A673 (cell line): ENCODE measurements at regions not wholly inside any gene's neighbourhood (a gene's known extent, or its start where the extent isn't known, plus 50 kb on each side); places are given as distances from the start of the nearest gene placed in this dataset.

ENCODE experiments used
- BruUV-seq: library from RNA; stranded (reverse); fragments of 400-500 nt; replicated peaks from 2 replicates; lab custom pipeline; 2021; lab: Mats Ljungman, UMichigan
- CTCF ChIA-PET: fragments of 300-600 bp; sonication (Branson Sonifier 250); formaldehyde crosslinking; loops from one replicate; lab custom pipeline; 2022; ENCODE audit warnings: antibody characterized with exemption; lab: Charles Lee
- POLR2A ChIA-PET: fragments of 300-600 bp; sonication (Branson Sonifier 250); formaldehyde crosslinking; loops from one replicate; lab custom pipeline; 2022; ENCODE audit warnings: antibody characterized with exemption; ENCODE audit not compliant: low non-redundant PET; lab: Charles Lee
- DNase-seq: peaks from one replicate; pipeline ENCODE4 v3.0.0-alpha.2; 2015; ENCODE audit warnings: low spot score
- H3K27ac ChIP-seq: fragments of 200-600 bp; sonication (generic); 2 replicates; pipeline ENCODE4 v1.5.1; 2016; ENCODE audit warnings: mixed run types, low read depth, mild to moderate bottlenecking, mixed read lengths, antibody characterized with exemption, low read length; ENCODE audit not compliant: poor library complexity, severe bottlenecking
- H3K27me3 ChIP-seq: fragments of 200-600 bp; sonication (generic); replicated peaks from 2 replicates; pipeline ENCODE4 v1.6.1; 2017; ENCODE audit warnings: mixed run types, low read depth, mild to moderate bottlenecking, mixed read lengths, antibody characterized with exemption, low read length; ENCODE audit not compliant: insufficient read depth, poor library complexity
- H3K36me3 ChIP-seq: fragments of 200-600 bp; sonication (generic); 2 replicates; pipeline ENCODE4 v1.6.1; 2016; ENCODE audit warnings: mixed run types, mild to moderate bottlenecking, mixed read lengths, antibody characterized with exemption, low read length; ENCODE audit not compliant: insufficient read depth, poor library complexity, severe bottlenecking
- H3K4me1 ChIP-seq: fragments of 200-600 bp; sonication (generic); 2 replicates; pipeline ENCODE4 v1.6.1; 2017; ENCODE audit warnings: mixed run types, mild to moderate bottlenecking, mixed read lengths, antibody characterized with exemption, low read length; ENCODE audit not compliant: insufficient read depth, poor library complexity, severe bottlenecking
- H3K4me3 ChIP-seq: fragments of 200-600 bp; sonication (generic); 2 replicates; pipeline ENCODE4 v1.5.1; 2016; ENCODE audit warnings: low read depth, mixed run types, mild to moderate bottlenecking, mixed read lengths, low read length; ENCODE audit not compliant: poor library complexity, severe bottlenecking
- H3K9me3 ChIP-seq: fragments of 200-600 bp; sonication (generic); 2 replicates; pipeline ENCODE4 v1.6.1; 2016; ENCODE audit warnings: mixed run types, low read depth, mild to moderate bottlenecking, mixed read lengths, antibody characterized with exemption, low read length; ENCODE audit not compliant: poor library complexity, severe bottlenecking
- CTCF ChIP-seq: fragments of 300-800, 200-600 bp; sonication (generic); conservative IDR thresholded peaks from 2 replicates; pipeline ENCODE4 v1.5.1; 2017; ENCODE audit warnings: low read depth, mild to moderate bottlenecking, antibody characterized with exemption, low read length, moderate library complexity, mixed read lengths
- EZH2 ChIP-seq: fragments of 200-600 bp; sonication (generic); IDR thresholded peaks from 2 replicates; pipeline ENCODE4 v1.6.1; 2017; ENCODE audit warnings: borderline replicate concordance, low read depth, mild to moderate bottlenecking, mixed read lengths, antibody characterized with exemption, low read length; ENCODE audit not compliant: poor library complexity, severe bottlenecking
- intact Hi-C: fragments of 100-400 bp; cut with micrococcal nuclease; formaldehyde crosslinking; loops from one replicate; pipeline ENCODE4 v1.10.0; 2022; ENCODE audit not compliant: unreplicated experiment

DNA sequence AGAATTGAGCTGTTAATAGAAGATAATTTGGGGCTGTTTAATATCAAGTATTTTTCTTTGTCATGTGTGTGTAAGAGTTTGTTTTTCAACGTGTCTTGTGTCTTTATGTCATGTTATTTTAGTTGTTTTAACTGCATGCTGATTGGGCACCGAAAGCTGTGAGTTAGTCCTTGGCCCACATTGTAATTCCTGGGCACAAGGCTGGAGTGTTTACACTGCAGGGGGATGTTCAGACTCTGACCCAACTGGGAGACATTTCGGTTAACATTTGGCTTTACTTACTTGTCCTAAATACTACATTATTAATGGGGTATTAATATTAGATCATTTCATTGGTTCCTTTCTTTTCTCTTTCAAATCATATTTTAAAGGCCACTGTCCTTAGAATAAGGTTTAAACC lies 381.0 kb downstream of the OSR1 start:
- no peaks in the 10 kb centered on the region for H3K36me3 ChIP-seq
- no peak overlapping the region for H3K27ac ChIP-seq
- ChIA-PET CTCF (no interaction called here), POLR2A (no interaction called here)
- no peaks in the 10 kb centered on the region for H3K27me3 ChIP-seq
- no peak overlapping the region for H3K4me3 ChIP-seq
- no peak for TF ChIP-seq EZH2
- no peak for DNase-seq
- H3K9me3 ChIP-seq = no peaks in the 10 kb centered on the region
- no TSS peak for BruUV-seq
- H3K4me1 ChIP-seq = no peaks in the 10 kb centered on the region
- intact Hi-C loops = no loop called here

- Histone ChIP-seq H3K4me3 (no peak overlapping the region), H3K4me1 (no peaks in the 10 kb centered on the region), H3K27ac (no peak overlapping the region), H3K9me3 (no peaks in the 10 kb centered on the region), H3K27me3 (no peaks in the 10 kb centered on the region), H3K36me3 (no peaks in the 10 kb centered on the region)
- BruUV-seq = no TSS peak
- intact Hi-C loops = no loop called here
- DNase-seq = peak; percentile 81
- POLR2A ChIA-PET = interaction anchor here (0.9 kb wide), 1 partner anchor 26 kb away, joined by 3 read pairs; no protein-coding TSS in a partner anchor
- CTCF ChIA-PET = no interaction called here
- TF ChIP-seq CTCF (no peak), EZH2 (no peak)
Measured at GRCh38 chr2:18976168-18976961, 382.1 kb downstream of the OSR1 start.

- Histone ChIP-seq H3K27me3 (no peaks in the 10 kb centered on the region), H3K9me3 (no peaks in the 10 kb centered on the region), H3K4me1 (no peaks in the 10 kb centered on the region), H3K27ac (no peak overlapping the region), H3K36me3 (no peaks in the 10 kb centered on the region), H3K4me3 (no peak overlapping the region)
- ChIA-PET POLR2A (interaction anchor here (0.9 kb wide), 1 partner anchor 25 kb away, joined by 3 read pairs; no protein-coding TSS in a partner anchor), CTCF (no interaction called here)
- intact Hi-C loops = no loop called here
- no TSS peak for BruUV-seq
- TF ChIP-seq CTCF = no peak
- no peak for DNase-seq
Measured at GRCh38 chr2:18975506-18976167, 382.8 kb downstream of the OSR1 start.
